ENCODE measurements at regions not wholly inside any gene's neighbourhood (a gene's known extent, or its start where the extent isn't known, plus 50 kb on each side); places are given as distances from the start of the nearest gene placed in this dataset.

- WGBS, 2 experiments (ENCODE audit: extremely low coverage in 2 of 2, insufficient read length in 1 of 2) = 20% methylated on average over 2 of the region's 20 CpGs; no CpG with 5 or more reads in 1 of the 2 experiments
- no peak overlapping the region for H2BK120ac ChIP-seq (ENCODE audit: low read depth, low read length)
- H3K27me3 ChIP-seq (ENCODE audit: control insufficient read depth, insufficient read depth, low read length) = peaks cover 19% of the 10 kb centered on the region
- H2AFZ ChIP-seq (replicated peaks; ENCODE audit: low read length, poor library complexity) = no peak overlapping the region
- no peak; the same call in 1 of the 2 replicates for ATAC-seq (ENCODE audit: low read depth)
- H2AK9ac ChIP-seq (replicated peaks; ENCODE audit: low read depth, low read length, poor library complexity) = no peak overlapping the region
- no peak overlapping the region for H3K23ac ChIP-seq (ENCODE audit: low read depth, low read length)
- H2BK15ac ChIP-seq (ENCODE audit: low read depth, low read length) = no peak overlapping the region
- in situ Hi-C loops (cut with MboI; ENCODE audit: low sequenced_read_pairs) = no loop called here
- no peak overlapping the region for H3K56ac ChIP-seq (ENCODE audit: extremely low read depth, insufficient read depth, low read length)
- ChIA-PET POLR2A (ENCODE audit: unreplicated experiment) (no interaction called here), CTCF (interaction anchor here (0.7 kb wide), 1 partner anchor 947 kb away, joined by 3 read pairs; no protein-coding TSS in a partner anchor)
- BruUV-seq (replicated peaks) = no TSS peak
- H4K20me1 ChIP-seq (ENCODE audit: insufficient read depth, low read length) = no peaks in the 10 kb centered on the region
- H2AK5ac ChIP-seq (ENCODE audit: low read depth, low read length) = no peak overlapping the region
- no peak overlapping the region for H3K27ac ChIP-seq (ENCODE audit: insufficient read depth, low read length)
- no peak overlapping the region for H4K8ac ChIP-seq (ENCODE audit: low read depth in 2 of 2, low read length in 2 of 2)
- H3K4ac ChIP-seq (ENCODE audit: low read depth, low read length) = no peak overlapping the region
- no peak overlapping the region for H3K4me3 ChIP-seq (ENCODE audit: insufficient read depth, low read depth, low read length)
- peak; percentile 34 for DNase-seq
- H3K18ac ChIP-seq (ENCODE audit: low read depth, low read length) = no peak overlapping the region
- no peaks in the 10 kb centered on the region for H3K9me3 ChIP-seq (ENCODE audit: control insufficient read depth, insufficient read depth, low read length)
- intact Hi-C loops (cut with micrococcal nuclease) = no loop called here
- H4K5ac ChIP-seq (ENCODE audit: low read depth, low read length) = no peak overlapping the region
- H2BK20ac ChIP-seq (ENCODE audit: low read depth, low read length) = no peak overlapping the region
- H3K9ac ChIP-seq (ENCODE audit: low read depth, low read length) = no peak overlapping the region
- H3K79me1 ChIP-seq (ENCODE audit: low read depth in 1 of 2, low read length in 2 of 2) = no peaks in the 10 kb centered on the region
- peak overlapping the region; percentile 50 for H3K4me2 ChIP-seq (ENCODE audit: low read depth, low read length)
- no peak overlapping the region for H2BK5ac ChIP-seq (ENCODE audit: low read depth, low read length, poor library complexity, severe bottlenecking)
- H3K14ac ChIP-seq (replicated peaks; ENCODE audit: low read depth, low read length) = no peak overlapping the region
- no peaks in the 10 kb centered on the region for H3K4me1 ChIP-seq (ENCODE audit: control insufficient read depth, insufficient read depth, low read length)
- dilution Hi-C loops (cut with HindIII; ENCODE audit: low sequenced_read_pairs, unreplicated experiment) = no loop called here
- H3K9me1 ChIP-seq (ENCODE audit: insufficient read depth, low read length) = no peaks in the 10 kb centered on the region
- H4K91ac ChIP-seq (ENCODE audit: insufficient read depth, low read depth, low read length) = no peak overlapping the region
- H3K36me3 ChIP-seq (ENCODE audit: control insufficient read depth, insufficient read depth, low read length) = no peaks in the 10 kb centered on the region
- TF ChIP-seq ELK1 (IDR thresholded peaks at IDR 0.05; ENCODE audit: borderline replicate concordance, low read depth, low read length) = no peak
- TF ChIP-seq SMC3 (IDR thresholded peaks at IDR 0.05; ENCODE audit: low read depth, low read length) = no peak
- no peak for TF ChIP-seq RFX5 (IDR thresholded peaks at IDR 0.05; ENCODE audit: low read depth, low read length)
- TF ChIP-seq RCOR1 (IDR thresholded peaks at IDR 0.05; ENCODE audit: insufficient replicate concordance, low read length) = no peak
- no peak for TF ChIP-seq MAFK (IDR thresholded peaks at IDR 0.05; ENCODE audit: low read depth, low read length)
- TF ChIP-seq CTCF (conservative IDR thresholded peaks at IDR 0.05; ENCODE audit: low read depth, low read length) = no peak
- TF ChIP-seq RAD21 (IDR thresholded peaks at IDR 0.05; ENCODE audit: low read length) = no peak
- TF ChIP-seq FOS (IDR thresholded peaks at IDR 0.05; ENCODE audit: low read depth, low read length) = no peak
- no peak for TF ChIP-seq BHLHE40 (IDR thresholded peaks at IDR 0.05; ENCODE audit: low read depth, low read length)
- TF ChIP-seq MXI1 (IDR thresholded peaks at IDR 0.05; ENCODE audit: borderline replicate concordance, low read depth, low read length) = no peak
- no peak for TF ChIP-seq USF2 (IDR thresholded peaks at IDR 0.05; ENCODE audit: low read depth, low read length)
- TF ChIP-seq POLR2A (IDR thresholded peaks at IDR 0.05; ENCODE audit: low read depth, low read length) = no peak
- TF ChIP-seq MAZ (IDR thresholded peaks at IDR 0.05; ENCODE audit: borderline replicate concordance, low read depth, low read length) = no peak
- TF ChIP-seq CEBPB (IDR thresholded peaks at IDR 0.05; ENCODE audit: low read depth, low read length) = no peak
- no peak for TF ChIP-seq CHD1 (IDR thresholded peaks at IDR 0.05; ENCODE audit: low read depth, low read length)
- TF ChIP-seq NFE2L2 (IDR thresholded peaks at IDR 0.05; ENCODE audit: low read depth, low read length) = no peak
Measured at GRCh38 chr2:66301022-66301766, 133.7 kb upstream of the MEIS1 start.

Data from IMR-90 (cell line).